Neural crest cell (in vitro differentiated cells): ENCODE measurements at regions not wholly inside any gene's neighbourhood (a gene's known extent, or its start where the extent isn't known, plus 50 kb on each side); places are given as distances from the start of the nearest gene placed in this dataset.
A peak's percentile ranks its signal among the peaks of the same experiment; 100 is the strongest.

ENCODE experiments used
- DNase-seq: peaks from one replicate; pipeline ENCODE4 v3.0.0; 2021; ENCODE audit warnings: low read depth, mixed read lengths, low spot score
- H3K27ac Mint-ChIP-seq: one replicate; pipeline ENCODE4 v1.8.0; 2021; ENCODE audit warnings: mild to moderate bottlenecking, mixed read lengths; ENCODE audit not compliant: unreplicated experiment
- H3K27me3 Mint-ChIP-seq: 2 replicates; pipeline ENCODE4 v1.8.0; 2021; ENCODE audit warnings: low read depth, mild to moderate bottlenecking, mixed read lengths
- H3K36me3 Mint-ChIP-seq: 2 replicates; pipeline ENCODE4 v1.8.0; 2021; ENCODE audit warnings: low read depth, mild to moderate bottlenecking, mixed read lengths
- H3K4me1 Mint-ChIP-seq: 2 replicates; pipeline ENCODE4 v1.8.0; 2021; ENCODE audit warnings: mixed read lengths
- H3K4me3 Mint-ChIP-seq: one replicate; pipeline ENCODE4 v1.8.0; 2021; ENCODE audit warnings: mild to moderate bottlenecking, mixed read lengths
- H3K9me3 Mint-ChIP-seq: 2 replicates; pipeline ENCODE4 v1.8.0; 2021; ENCODE audit warnings: mixed read lengths
- CTCF ChIP-seq: fragments of 200-600 bp; sonication (generic); conservative IDR thresholded peaks from 2 replicates; pipeline ENCODE4 v1.5.0; 2021; ENCODE audit warnings: antibody characterized with exemption, mild to moderate bottlenecking

GRCh38 chr3:194285850-194286197 lies 65.3 kb downstream of the CPN2 start:
- Mint-ChIP-seq H3K9me3 (no peaks in the 10 kb centered on the region), H3K4me1 (peaks cover 13% of the 10 kb centered on the region), H3K27ac (no peak overlapping the region), H3K27me3 (peaks cover 43% of the 10 kb centered on the region), H3K36me3 (peaks cover 2% of the 10 kb centered on the region), H3K4me3 (no peak overlapping the region)
- no peak for TF ChIP-seq CTCF
- DNase-seq: no peak

GRCh38 chr3:194286375-194287146 lies 64.6 kb downstream of the CPN2 start:
- no peak for DNase-seq
- no peak for TF ChIP-seq CTCF
- Mint-ChIP-seq H3K27ac (no peak overlapping the region), H3K36me3 (peaks cover 2% of the 10 kb centered on the region), H3K27me3 (peaks cover 36% of the 10 kb centered on the region), H3K4me1 (peaks cover 13% of the 10 kb centered on the region), H3K4me3 (no peak overlapping the region), H3K9me3 (no peaks in the 10 kb centered on the region)

GRCh38 chr3:194287374-194287773 lies 63.8 kb downstream of the CPN2 start:
- Mint-ChIP-seq H3K4me3 (no peak overlapping the region), H3K9me3 (no peaks in the 10 kb centered on the region), H3K4me1 (peaks cover 7% of the 10 kb centered on the region), H3K27me3 (peaks cover 31% of the 10 kb centered on the region), H3K27ac (no peak overlapping the region), H3K36me3 (peaks cover 2% of the 10 kb centered on the region)
- peak; percentile 41 for TF ChIP-seq CTCF
- DNase-seq: no peak

GRCh38 chr3:194287977-194288706 lies 63.0 kb downstream of the CPN2 start:
- no peaks in the 10 kb centered on the region for H3K4me1 Mint-ChIP-seq
- H3K4me3 Mint-ChIP-seq: no peak overlapping the region
- peaks cover 2% of the 10 kb centered on the region for H3K36me3 Mint-ChIP-seq
- peaks cover 32% of the 10 kb centered on the region for H3K27me3 Mint-ChIP-seq
- DNase-seq: no peak
- H3K9me3 Mint-ChIP-seq: no peaks in the 10 kb centered on the region
- H3K27ac Mint-ChIP-seq: no peak overlapping the region
- TF ChIP-seq CTCF: no peak
